ENCODE measurements at regions not wholly inside any gene's neighbourhood (a gene's known extent, or its start where the extent isn't known, plus 50 kb on each side); places are given as distances from the start of the nearest gene placed in this dataset.

DNA sequence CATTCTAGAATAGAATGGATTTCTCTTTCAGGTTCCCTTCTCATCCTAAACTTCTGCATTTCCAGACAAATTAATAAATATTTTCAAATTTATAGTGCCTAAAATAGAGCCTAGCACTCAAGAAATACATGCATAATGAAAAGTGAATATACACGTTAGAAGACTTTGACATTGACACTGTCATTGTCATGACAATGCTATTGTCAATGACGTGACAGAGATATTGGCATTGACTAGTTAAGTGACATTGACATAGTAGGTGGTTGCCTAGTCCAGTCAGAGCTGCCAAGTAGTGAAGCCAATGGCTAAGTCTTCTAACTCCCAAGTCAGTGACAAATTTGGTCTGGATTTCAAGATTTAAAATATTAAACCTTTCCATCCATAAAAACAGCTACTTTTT lies 410.5 kb downstream of the LMO4 start:
- ATAC-seq (no peak), DNase-seq (no peak)
- ChIA-PET POLR2A (no interaction called here), CTCF (no interaction called here)
- intact Hi-C loops (cut with micrococcal nuclease), result no loop called here
- H3K4me1 ChIP-seq (ENCODE audit: control insufficient read depth in 2 of 2, insufficient read depth in 2 of 2, low read length in 2 of 2), result no peaks in the 10 kb centered on the region
- Mint-ChIP-seq H3K4me3 (no peak overlapping the region), H3K4me1 (no peaks in the 10 kb centered on the region), H3K27me3 (peaks cover 0 to 11% (median 4%) of the 10 kb centered on the region in 5 donors), H3K36me3 (no peaks in the 10 kb centered on the region), H3K27ac (no peak overlapping the region), H3K9me3 (no peaks in the 10 kb centered on the region)
- no peak overlapping the region for H3K27ac ChIP-seq (ENCODE audit: low read depth, low read length)
- no peaks in the 10 kb centered on the region for H3K27me3 ChIP-seq (ENCODE audit: control insufficient read depth in 2 of 2, insufficient read depth in 2 of 2, low read length in 2 of 2)
- H3K9me3 ChIP-seq (ENCODE audit: control insufficient read depth in 2 of 3, low read length in 3 of 3), result no peaks in the 10 kb centered on the region
- H3K4me3 ChIP-seq (ENCODE audit: low read length), result no peak overlapping the region
- H3K36me3 ChIP-seq (ENCODE audit: control insufficient read depth in 2 of 3, insufficient read depth in 3 of 3, low read length in 3 of 3), result no peaks in the 10 kb centered on the region

GRCh38 chr1:87739704-87740103 lies 411.0 kb downstream of the LMO4 start:
- Histone ChIP-seq H3K9me3 (ENCODE audit: control insufficient read depth in 2 of 3, low read length in 3 of 3) (no peaks in the 10 kb centered on the region), H3K27me3 (ENCODE audit: control insufficient read depth in 2 of 2, insufficient read depth in 2 of 2, low read length in 2 of 2) (no peaks in the 10 kb centered on the region), H3K4me1 (ENCODE audit: control insufficient read depth in 2 of 2, insufficient read depth in 2 of 2, low read length in 2 of 2) (no peaks in the 10 kb centered on the region), H3K4me3 (ENCODE audit: low read length) (no peak overlapping the region), H3K27ac (ENCODE audit: low read depth, low read length) (no peak overlapping the region), H3K36me3 (ENCODE audit: control insufficient read depth in 2 of 3, insufficient read depth in 3 of 3, low read length in 3 of 3) (no peaks in the 10 kb centered on the region)
- intact Hi-C loops (cut with micrococcal nuclease), result no loop called here
- H3K4me3 Mint-ChIP-seq, result no peak overlapping the region
- H3K27me3 Mint-ChIP-seq, result peaks cover 0 to 11% (median 4%) of the 10 kb centered on the region in 5 donors
- DNase-seq (no peak), ATAC-seq (no peak)
- no peak overlapping the region for H3K27ac Mint-ChIP-seq
- no peaks in the 10 kb centered on the region for H3K4me1 Mint-ChIP-seq
- H3K9me3 Mint-ChIP-seq, result no peaks in the 10 kb centered on the region
- POLR2A ChIA-PET, result no interaction called here
- no peaks in the 10 kb centered on the region for H3K36me3 Mint-ChIP-seq
- CTCF ChIA-PET, result no interaction called here

DNA sequence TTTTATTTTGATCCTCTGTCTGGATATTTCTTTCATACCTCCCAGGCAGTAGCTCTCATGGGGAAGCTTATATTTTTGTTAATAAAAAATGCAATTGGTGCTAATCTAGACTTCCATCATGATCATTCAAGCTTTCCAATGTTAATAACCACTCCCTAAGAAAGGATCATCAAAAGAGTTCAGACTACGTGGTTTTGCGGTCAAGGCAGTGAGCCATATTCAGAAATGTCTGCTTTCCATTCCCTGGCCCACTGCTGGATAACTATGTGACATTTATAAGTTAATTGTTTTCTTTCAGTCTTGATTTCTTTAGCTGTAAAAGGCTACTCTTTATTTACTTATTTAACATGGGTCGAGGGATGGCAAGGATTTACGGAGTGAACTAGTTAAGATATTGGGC lies 414.6 kb downstream of the LMO4 start:
- Mint-ChIP-seq H3K4me1 (no peaks in the 10 kb centered on the region), H3K36me3 (no peaks in the 10 kb centered on the region), H3K9me3 (peaks cover 0 to 2% (median 0%) of the 10 kb centered on the region in 11 donors), H3K27ac (no peak overlapping the region), H3K4me3 (no peak overlapping the region), H3K27me3 (peaks cover 0 to 7% (median 0%) of the 10 kb centered on the region in 5 donors)
- POLR2A ChIA-PET, result no interaction called here
- intact Hi-C loops (cut with micrococcal nuclease), result no loop called here
- Histone ChIP-seq H3K27me3 (ENCODE audit: control insufficient read depth in 2 of 2, insufficient read depth in 2 of 2, low read length in 2 of 2) (no peaks in the 10 kb centered on the region), H3K4me1 (ENCODE audit: control insufficient read depth in 2 of 2, insufficient read depth in 2 of 2, low read length in 2 of 2) (no peaks in the 10 kb centered on the region), H3K36me3 (ENCODE audit: control insufficient read depth in 2 of 3, insufficient read depth in 3 of 3, low read length in 3 of 3) (no peaks in the 10 kb centered on the region), H3K9me3 (ENCODE audit: control insufficient read depth in 2 of 3, low read length in 3 of 3) (no peaks in the 10 kb centered on the region), H3K27ac (ENCODE audit: low read depth, low read length) (no peak overlapping the region), H3K4me3 (ENCODE audit: low read length) (no peak overlapping the region)
- DNase-seq, result no peak
- ATAC-seq, result no peak
- CTCF ChIA-PET, result no interaction called here

DNA sequence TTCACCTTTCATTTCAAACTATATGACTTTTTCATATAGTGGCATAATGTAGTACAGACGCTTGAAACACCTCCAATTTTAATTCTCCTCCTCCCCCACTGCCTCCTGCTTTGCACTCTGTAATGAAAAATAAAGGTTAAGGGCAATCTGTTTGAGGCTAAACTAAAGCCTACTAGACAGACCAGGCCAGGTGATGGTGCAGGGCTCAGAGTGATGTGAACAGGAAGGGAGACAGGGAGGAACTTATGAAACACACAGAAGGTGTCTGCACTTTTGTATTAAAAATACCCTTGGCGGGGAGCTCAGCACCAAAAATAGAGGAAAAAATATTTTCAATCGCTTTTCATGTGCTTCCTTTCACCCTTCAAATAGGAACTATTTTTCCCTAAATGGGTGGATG lies 415.4 kb downstream of the LMO4 start:
- Mint-ChIP-seq H3K27me3 (peaks cover 0 to 7% (median 0%) of the 10 kb centered on the region in 5 donors), H3K4me3 (no peak overlapping the region), H3K9me3 (peaks cover 0 to 2% (median 0%) of the 10 kb centered on the region in 11 donors), H3K36me3 (no peaks in the 10 kb centered on the region), H3K27ac (no peak overlapping the region), H3K4me1 (no peaks in the 10 kb centered on the region)
- H3K27ac ChIP-seq (ENCODE audit: low read depth, low read length), result no peak overlapping the region
- H3K4me1 ChIP-seq (ENCODE audit: control insufficient read depth in 2 of 2, insufficient read depth in 2 of 2, low read length in 2 of 2), result no peaks in the 10 kb centered on the region
- H3K9me3 ChIP-seq (ENCODE audit: control insufficient read depth in 2 of 3, low read length in 3 of 3), result no peaks in the 10 kb centered on the region
- ATAC-seq (no peak), DNase-seq (no peak)
- CTCF ChIA-PET, result no interaction called here
- no peaks in the 10 kb centered on the region for H3K27me3 ChIP-seq (ENCODE audit: control insufficient read depth in 2 of 2, insufficient read depth in 2 of 2, low read length in 2 of 2)
- intact Hi-C loops (cut with micrococcal nuclease), result no loop called here
- POLR2A ChIA-PET, result no interaction called here
- H3K4me3 ChIP-seq (ENCODE audit: low read length), result no peak overlapping the region
- H3K36me3 ChIP-seq (ENCODE audit: control insufficient read depth in 2 of 3, insufficient read depth in 3 of 3, low read length in 3 of 3), result no peaks in the 10 kb centered on the region

DNA sequence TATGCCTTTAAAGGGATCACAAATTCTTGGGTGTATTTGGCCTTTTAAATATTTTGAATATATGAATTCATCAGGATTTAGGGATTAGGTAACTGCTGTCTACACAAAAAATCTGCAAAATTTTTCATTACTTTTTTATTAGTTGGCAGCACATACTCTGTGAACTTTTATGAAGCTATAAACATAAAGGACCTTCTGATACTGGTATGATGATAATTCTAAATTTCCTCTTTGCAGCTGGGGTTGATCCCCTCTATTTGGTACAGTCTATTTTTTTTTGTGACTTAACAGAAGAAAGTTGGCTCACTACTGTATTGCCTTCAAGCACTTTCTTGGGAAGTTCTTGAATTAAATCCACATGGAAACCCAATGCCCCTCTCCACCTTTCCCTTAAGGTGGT lies 416.1 kb downstream of the LMO4 start:
- H3K4me3 Mint-ChIP-seq, result no peak overlapping the region
- DNase-seq, result no peak
- H3K36me3 Mint-ChIP-seq, result no peaks in the 10 kb centered on the region
- Histone ChIP-seq H3K36me3 (ENCODE audit: control insufficient read depth in 2 of 3, insufficient read depth in 3 of 3, low read length in 3 of 3) (no peaks in the 10 kb centered on the region), H3K9me3 (ENCODE audit: control insufficient read depth in 2 of 3, low read length in 3 of 3) (no peaks in the 10 kb centered on the region), H3K27me3 (ENCODE audit: control insufficient read depth in 2 of 2, insufficient read depth in 2 of 2, low read length in 2 of 2) (no peaks in the 10 kb centered on the region), H3K4me1 (ENCODE audit: control insufficient read depth in 2 of 2, insufficient read depth in 2 of 2, low read length in 2 of 2) (no peaks in the 10 kb centered on the region), H3K27ac (ENCODE audit: low read depth, low read length) (no peak overlapping the region), H3K4me3 (ENCODE audit: low read length) (no peak overlapping the region)
- no peak for ATAC-seq
- no peak overlapping the region for H3K27ac Mint-ChIP-seq
- CTCF ChIA-PET, result interaction anchor here (0.6 kb wide), 1 partner anchor 24 kb away, joined by 3 read pairs; no protein-coding TSS in a partner anchor
- H3K4me1 Mint-ChIP-seq, result no peaks in the 10 kb centered on the region
- intact Hi-C loops (cut with micrococcal nuclease), result no loop called here
- H3K9me3 Mint-ChIP-seq, result peaks cover 0 to 2% (median 0%) of the 10 kb centered on the region in 11 donors
- POLR2A ChIA-PET, result no interaction called here
- peaks cover 0 to 7% (median 2%) of the 10 kb centered on the region in 5 donors for H3K27me3 Mint-ChIP-seq

- Histone ChIP-seq H3K4me1 (ENCODE audit: control insufficient read depth in 2 of 2, insufficient read depth in 2 of 2, low read length in 2 of 2) (no peaks in the 10 kb centered on the region), H3K27ac (ENCODE audit: low read depth, low read length) (no peak overlapping the region), H3K4me3 (ENCODE audit: low read length) (no peak overlapping the region), H3K36me3 (ENCODE audit: control insufficient read depth in 2 of 3, insufficient read depth in 3 of 3, low read length in 3 of 3) (no peaks in the 10 kb centered on the region), H3K27me3 (ENCODE audit: control insufficient read depth in 2 of 2, insufficient read depth in 2 of 2, low read length in 2 of 2) (no peaks in the 10 kb centered on the region), H3K9me3 (ENCODE audit: control insufficient read depth in 2 of 3, low read length in 3 of 3) (no peaks in the 10 kb centered on the region)
- Mint-ChIP-seq H3K27me3 (peaks cover 0 to 7% (median 0%) of the 10 kb centered on the region in 5 donors), H3K4me3 (no peak overlapping the region), H3K9me3 (peaks cover 0 to 3% (median 0%) of the 10 kb centered on the region in 11 donors), H3K4me1 (no peaks in the 10 kb centered on the region), H3K36me3 (no peaks in the 10 kb centered on the region), H3K27ac (no peak overlapping the region)
- POLR2A ChIA-PET, result no interaction called here
- ATAC-seq, result no peak
- CTCF ChIA-PET, result no interaction called here
- intact Hi-C loops (cut with micrococcal nuclease), result no loop called here
- DNase-seq, result no peak
Observed at GRCh38 chr1:87753366-87753765, 424.7 kb downstream of the LMO4 start.

DNA sequence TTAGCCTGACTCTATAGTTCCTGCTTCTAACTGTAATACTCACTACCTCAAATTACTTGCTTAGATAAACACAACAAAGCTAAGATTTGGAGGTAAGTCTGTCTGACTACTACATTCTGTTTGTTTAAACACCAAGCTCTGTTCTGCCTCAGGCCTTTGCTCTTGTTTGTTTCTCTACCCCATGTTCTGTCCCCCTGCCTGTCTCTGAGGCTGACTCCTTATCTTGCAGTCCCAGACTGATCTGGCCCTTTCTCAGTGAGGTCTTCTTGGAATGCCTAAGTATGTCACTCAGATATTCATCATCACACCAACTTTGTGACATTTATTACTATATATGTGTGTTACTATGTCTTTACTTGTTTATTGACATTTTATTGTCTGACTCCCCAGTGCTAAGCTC lies 425.5 kb downstream of the LMO4 start:
- intact Hi-C loops (cut with micrococcal nuclease), result no loop called here
- no peak overlapping the region for H3K27ac Mint-ChIP-seq
- no peaks in the 10 kb centered on the region for H3K27me3 ChIP-seq (ENCODE audit: control insufficient read depth in 2 of 2, insufficient read depth in 2 of 2, low read length in 2 of 2)
- no peaks in the 10 kb centered on the region for H3K4me1 ChIP-seq (ENCODE audit: control insufficient read depth in 2 of 2, insufficient read depth in 2 of 2, low read length in 2 of 2)
- no peaks in the 10 kb centered on the region for H3K4me1 Mint-ChIP-seq
- no peaks in the 10 kb centered on the region for H3K9me3 ChIP-seq (ENCODE audit: control insufficient read depth in 2 of 3, low read length in 3 of 3)
- no peaks in the 10 kb centered on the region for H3K36me3 ChIP-seq (ENCODE audit: control insufficient read depth in 2 of 3, insufficient read depth in 3 of 3, low read length in 3 of 3)
- ATAC-seq (no peak), DNase-seq (no peak)
- H3K9me3 Mint-ChIP-seq, result peaks cover 0 to 3% (median 0%) of the 10 kb centered on the region in 11 donors
- no peak overlapping the region for H3K27ac ChIP-seq (ENCODE audit: low read depth, low read length)
- no peak overlapping the region for H3K4me3 Mint-ChIP-seq
- H3K4me3 ChIP-seq (ENCODE audit: low read length), result no peak overlapping the region
- ChIA-PET POLR2A (no interaction called here), CTCF (no interaction called here)
- H3K27me3 Mint-ChIP-seq, result peaks cover 0 to 7% (median 0%) of the 10 kb centered on the region in 5 donors
- H3K36me3 Mint-ChIP-seq, result no peaks in the 10 kb centered on the region
